Cardiac fibroblast (primary cell): ENCODE measurements at regions not wholly inside any gene's neighbourhood (a gene's known extent, or its start where the extent isn't known, plus 50 kb on each side); places are given as distances from the start of the nearest gene placed in this dataset.

Experiments
- DNase-seq, 2 donors: peaks; one replicate each; pipeline versions ENCODE4 v3.0.0 to v3.0.0-alpha.2; 2010; ENCODE audit warnings: low read depth in 2 of 2
- H3K4me3 ChIP-seq, 2 donors: replicated peaks in 1 of 2; 1 replicate in 1 of 2; 2 replicates in 1 of 2; pipeline ENCODE4 v1.5.1; 2011; ENCODE audit warnings: low read depth in 2 of 2, low read length in 2 of 2, mild to moderate bottlenecking in 2 of 2, moderate library complexity in 1 of 2
- TF ChIP-seq, protein P1 (sequence below): IDR thresholded peaks from one replicate; pipeline ENCODE4 v1.5.1; 2011; ENCODE audit warnings: low read depth, mild to moderate bottlenecking, low read length, inconsistent platforms

DNA sequence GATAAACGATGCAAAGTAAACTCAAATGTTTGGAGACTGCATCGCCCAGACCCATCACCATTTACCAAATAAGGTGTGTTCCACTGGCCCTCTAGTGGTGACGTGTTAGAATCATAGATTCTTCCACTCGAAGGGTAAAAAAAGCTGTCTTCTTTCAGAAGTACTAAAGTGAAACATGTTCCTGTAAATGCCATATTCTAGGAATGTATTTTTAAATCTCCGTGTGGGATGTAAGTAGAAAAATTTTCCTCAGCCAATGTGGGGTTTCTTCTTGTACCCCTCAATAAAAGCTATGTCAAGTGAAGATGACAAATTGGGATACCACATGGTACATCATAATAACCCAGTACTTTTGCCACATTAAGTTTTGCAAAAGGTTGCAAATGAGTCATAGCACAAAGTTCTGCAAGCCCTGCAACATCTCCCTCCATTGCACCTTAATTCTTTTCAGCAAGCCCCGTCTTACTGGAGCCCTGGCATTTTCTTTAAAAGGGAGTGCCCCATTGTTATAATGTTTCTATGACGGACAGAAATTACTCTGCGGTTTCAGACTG lies 100.8 kb downstream of the CCER1 start:
- DNase-seq = peak; percentile 70 to 74
- TF ChIP-seq, protein P1, sequence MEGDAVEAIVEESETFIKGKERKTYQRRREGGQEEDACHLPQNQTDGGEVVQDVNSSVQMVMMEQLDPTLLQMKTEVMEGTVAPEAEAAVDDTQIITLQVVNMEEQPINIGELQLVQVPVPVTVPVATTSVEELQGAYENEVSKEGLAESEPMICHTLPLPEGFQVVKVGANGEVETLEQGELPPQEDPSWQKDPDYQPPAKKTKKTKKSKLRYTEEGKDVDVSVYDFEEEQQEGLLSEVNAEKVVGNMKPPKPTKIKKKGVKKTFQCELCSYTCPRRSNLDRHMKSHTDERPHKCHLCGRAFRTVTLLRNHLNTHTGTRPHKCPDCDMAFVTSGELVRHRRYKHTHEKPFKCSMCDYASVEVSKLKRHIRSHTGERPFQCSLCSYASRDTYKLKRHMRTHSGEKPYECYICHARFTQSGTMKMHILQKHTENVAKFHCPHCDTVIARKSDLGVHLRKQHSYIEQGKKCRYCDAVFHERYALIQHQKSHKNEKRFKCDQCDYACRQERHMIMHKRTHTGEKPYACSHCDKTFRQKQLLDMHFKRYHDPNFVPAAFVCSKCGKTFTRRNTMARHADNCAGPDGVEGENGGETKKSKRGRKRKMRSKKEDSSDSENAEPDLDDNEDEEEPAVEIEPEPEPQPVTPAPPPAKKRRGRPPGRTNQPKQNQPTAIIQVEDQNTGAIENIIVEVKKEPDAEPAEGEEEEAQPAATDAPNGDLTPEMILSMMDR = peak; percentile 74
- no peak overlapping the region for H3K4me3 ChIP-seq

DNA sequence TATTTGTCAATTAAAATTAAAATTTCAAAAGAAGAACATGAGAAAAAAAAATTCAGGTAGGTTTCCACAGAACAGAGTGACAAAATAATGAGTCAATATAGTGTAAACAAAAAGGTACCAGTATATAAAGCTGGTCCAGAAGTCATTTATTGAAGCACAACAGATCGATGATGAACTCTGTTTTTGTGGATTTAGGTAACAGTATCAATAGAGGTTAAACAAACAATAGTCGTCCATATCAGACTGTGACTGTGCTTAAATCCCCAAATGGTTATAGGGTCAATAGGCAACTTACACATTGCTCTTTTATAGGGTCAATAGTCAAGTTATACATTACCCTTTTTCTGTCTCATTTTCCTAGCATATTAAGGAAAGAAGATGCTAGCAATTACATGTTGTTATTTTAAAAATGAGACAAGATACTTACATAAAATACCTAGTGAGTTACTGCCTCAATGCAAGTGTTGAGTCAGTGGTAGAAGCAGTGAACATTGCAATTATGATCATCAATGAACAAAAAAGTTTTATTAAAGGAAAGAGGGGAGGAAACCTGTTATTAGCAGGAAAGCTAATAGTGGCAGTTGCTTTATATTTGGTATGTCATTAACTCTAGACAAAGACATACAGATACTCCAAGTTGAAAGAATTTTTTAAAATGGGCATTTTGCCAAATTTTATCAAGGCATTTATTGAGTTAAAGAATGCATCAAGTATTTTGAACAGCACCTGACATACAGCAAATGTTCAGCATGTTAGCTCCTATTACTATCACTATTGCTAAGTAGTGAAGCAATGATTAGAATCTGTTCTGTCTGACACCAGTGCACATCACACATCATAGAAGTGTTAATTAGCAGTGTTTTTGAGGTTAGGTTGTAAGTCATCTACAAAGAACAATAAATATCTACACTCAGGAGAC lies 102.9 kb downstream of the CCER1 start:
- TF ChIP-seq, protein P1 = no peak
- no peak overlapping the region for H3K4me3 ChIP-seq
- no peak for DNase-seq

DNA sequence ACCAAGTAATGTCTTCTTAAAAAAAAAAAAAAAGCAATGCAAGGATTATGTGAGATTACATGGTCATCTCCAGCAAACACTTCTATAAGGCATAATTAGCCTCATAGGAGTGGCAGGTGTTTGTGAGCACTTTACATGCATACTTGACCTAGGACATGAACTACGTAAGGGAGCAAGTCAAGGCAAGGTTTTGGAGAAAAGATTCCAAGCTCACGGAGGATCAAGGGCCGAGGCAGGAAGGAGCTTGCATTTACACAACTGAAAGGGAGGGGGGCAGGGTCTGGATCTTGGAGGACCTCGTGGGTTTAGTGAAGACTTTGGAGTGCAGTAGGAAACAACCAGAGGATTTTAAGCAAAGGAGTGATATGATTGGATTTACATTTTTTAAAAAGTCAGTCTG lies 112.5 kb downstream of the CCER1 start:
- TF ChIP-seq, protein P1 = no peak
- DNase-seq = no peak
- no peak overlapping the region for H3K4me3 ChIP-seq

DNA sequence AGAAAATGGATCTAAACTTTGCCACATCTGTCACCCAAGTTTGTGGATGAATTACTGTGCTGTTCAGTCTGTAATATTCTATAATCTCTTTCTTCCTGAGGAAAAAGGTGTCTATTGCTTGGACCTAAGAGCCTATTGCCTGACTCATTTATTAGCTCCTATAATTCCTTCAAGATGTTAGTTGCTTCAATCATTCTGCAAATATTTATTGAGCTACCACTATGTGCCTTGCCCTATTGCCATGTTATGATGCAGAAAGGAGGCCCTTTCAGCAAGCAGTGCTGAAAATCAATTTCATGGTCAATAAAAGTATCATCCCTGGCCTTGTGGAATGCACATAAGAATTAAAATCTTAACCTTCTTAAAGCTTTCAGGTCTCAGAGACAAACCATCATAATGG lies 113.6 kb downstream of the CCER1 start:
- no peak for DNase-seq
- TF ChIP-seq, protein P1 = no peak
- no peak overlapping the region for H3K4me3 ChIP-seq

DNA sequence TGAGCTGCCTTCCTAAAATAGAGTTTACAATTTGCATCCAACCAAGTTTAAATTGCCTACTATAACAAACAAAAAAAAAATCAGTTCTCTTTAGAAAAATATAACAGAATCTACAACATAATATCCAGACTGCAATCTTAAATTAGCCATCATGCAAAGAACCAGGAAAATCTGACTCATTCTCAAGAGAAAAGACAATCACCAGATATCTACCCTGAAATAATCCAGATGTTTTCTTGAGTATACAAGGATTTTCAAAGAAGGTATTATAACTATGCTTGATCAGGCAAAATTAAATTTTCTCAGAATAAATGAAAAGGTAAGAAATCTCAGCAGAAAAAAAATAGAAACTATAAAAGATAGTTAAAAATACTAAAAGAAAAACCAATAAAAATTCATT lies 115.6 kb downstream of the CCER1 start:
- DNase-seq = peak; percentile 39 to 42
- H3K4me3 ChIP-seq = no peak overlapping the region
- TF ChIP-seq, protein P1 = no peak

DNA sequence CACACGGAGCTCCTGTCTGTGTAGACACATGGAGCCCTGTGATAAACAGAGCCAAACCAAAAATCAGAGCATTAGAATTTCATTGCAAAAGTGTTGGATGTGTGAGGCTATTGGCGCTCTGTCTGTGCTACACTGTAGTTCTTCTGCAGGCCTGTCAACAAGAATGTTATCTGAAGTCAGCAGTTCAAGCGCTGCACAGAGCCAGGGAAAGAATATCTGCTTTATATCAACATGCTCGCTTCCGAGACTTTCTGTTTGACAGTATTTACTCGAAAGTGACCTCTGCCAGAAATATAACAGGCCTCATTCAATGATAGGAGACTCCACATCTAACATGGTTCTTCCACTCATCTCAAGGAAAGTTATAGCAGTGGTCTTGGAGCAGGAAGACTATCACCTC lies 118.3 kb downstream of the CCER1 start:
- H3K4me3 ChIP-seq = no peak overlapping the region
- peak in 1 of 2 donors; percentile 82 for DNase-seq
- TF ChIP-seq, protein P1 = no peak
